Heart right ventricle (tissue), 16 donors: ENCODE measurements at regions not wholly inside any gene's neighbourhood (a gene's known extent, or its start where the extent isn't known, plus 50 kb on each side); places are given as distances from the start of the nearest gene placed in this dataset.

Experiments
- ATAC-seq, 8 donors: fragments of 200-7000 bp; cut with Tn5 transposase; one replicate each; pipeline ENCODE4 v1.9.1; 2020; ENCODE audit warnings: mild to moderate bottlenecking in 8 of 8, moderate library complexity in 8 of 8, moderate number of reproducible peaks in 1 of 8
- DNase-seq, 2 donors: peaks; one replicate each; pipeline ENCODE4 v3.0.0-alpha.2; 2020
- H3K27ac ChIP-seq, 10 donors: fragments of 200-600 bp; sonication (generic) in 2 of 10; one replicate each; pipeline versions ENCODE4 v1.5.0 to v1.8.0; 2020 to 2022; ENCODE audit warnings: mild to moderate bottlenecking in 3 of 10
- H3K27me3 ChIP-seq, 7 donors: fragments of 200-600 bp; one replicate each; pipeline ENCODE4 v1.8.0; 2021 to 2022; ENCODE audit warnings: mild to moderate bottlenecking in 2 of 7
- H3K36me3 ChIP-seq, 9 donors: fragments of 200-600 bp; sonication (generic) in 1 of 9; one replicate each; pipeline versions ENCODE4 v1.5.0 to v1.8.0; 2020 to 2022; ENCODE audit warnings: mild to moderate bottlenecking in 2 of 9
- H3K4me1 ChIP-seq, 9 donors: fragments of 200-600 bp; sonication (generic) in 1 of 9; one replicate each; pipeline versions ENCODE4 v1.5.0 to v1.8.0; 2020 to 2022; ENCODE audit warnings: mild to moderate bottlenecking in 4 of 9
- H3K4me3 ChIP-seq, 10 donors: fragments of 200-600 bp; sonication (generic) in 2 of 10; one replicate each; pipeline versions ENCODE4 v1.5.0 to v1.8.0; 2020 to 2022; ENCODE audit warnings: mild to moderate bottlenecking in 7 of 10, moderate library complexity in 2 of 10
- H3K9me3 ChIP-seq, 11 donors: fragments of 200-600 bp in 10 of 11; sonication (generic) in 2 of 11; one replicate each; pipeline versions ENCODE4 v1.5.0 to v1.8.0; 2013 to 2022; ENCODE audit warnings: mild to moderate bottlenecking in 2 of 11, control low read depth in 1 of 11, moderate library complexity in 1 of 11
- WGBS, 2 donors: extraction: QIAGEN DNeasy Blood & Tissue Kit; methylation state at CpG; one replicate each; pipeline ENCODE4 v1.1.7; 2013; ENCODE audit warnings: inconsistent platforms in 1 of 2; 5-methylcytosine and 5-hydroxymethylcytosine counted together
- intact Hi-C, 10 donors: fragments of 100-400 bp; cut with DNase I; formaldehyde crosslinking; loops; one replicate each; pipeline versions ENCODE4 v1.11.1 to v1.14.2; 2022
- TF ChIP-seq, protein P1 (sequence below), 9 donors: fragments of 200-600 bp; sonication (generic) in 2 of 9; IDR thresholded peaks; one replicate each; pipeline versions ENCODE4 v1.5.0 to v1.8.0; 2021 to 2022; ENCODE audit warnings: antibody characterized with exemption in 9 of 9, mild to moderate bottlenecking in 5 of 9, moderate library complexity in 1 of 9
- donor health status: Arrhythmogenic right ventricular cardiomyopathy.
- donor health status: ischemic (EF 13 %, LVEDD 7.1; RV severe dilation, severe dysfunction).
- donor health status: healthy with polysubstance abuse.
- donor health status: DM: no; HTN: yes; CAD: no.
- donor health status: DM: no; HTN: no; CAD: no.
- donor health status: ischemic (EF 25% LVEDD 6.9; RV normal size, moderate dysfunction).
- donor health status: ischemic (EF 25% LVEDD 5.7; RV mildly dilated, moderate dysfunction).
- donor health status: healthy.
- donor health status: DM: yes; HTN: yes; CAD: no.
- donor health status: Ischemic cardiomyopathy.
- donor health status: ischemic (EF 35%, LVEDD 5.7; RV mildly dilated, moderate dysfunction).
- donor health status: nonischemic (EF 11% LVEDD 7.7; RV severe dilation, severe dysfunction).
- donor health status: DM: yes; HTN: yes; CAD: no.
- donor health status: PGD.
- donor health status: ischemic (EF 29% LVEDD 5.4; RV normal size, mild dysfunction).
- donor health status: nonischemic (EF 23%, LVEDD 6.1; RV moderate dilation, normal function).

- ATAC-seq: no peak
- intact Hi-C loops: no loop called here
- Histone ChIP-seq H3K9me3 (peaks cover 0 to 26% (median 14%) of the 10 kb centered on the region in 11 donors), H3K4me3 (no peak overlapping the region), H3K36me3 (no peaks in the 10 kb centered on the region), H3K4me1 (peaks cover 0 to 14% (median 0%) of the 10 kb centered on the region in 9 donors), H3K27me3 (peaks cover 0 to 4% (median 0%) of the 10 kb centered on the region in 7 donors), H3K27ac (no peak overlapping the region)
- DNase-seq: no peak
- TF ChIP-seq, protein P1, sequence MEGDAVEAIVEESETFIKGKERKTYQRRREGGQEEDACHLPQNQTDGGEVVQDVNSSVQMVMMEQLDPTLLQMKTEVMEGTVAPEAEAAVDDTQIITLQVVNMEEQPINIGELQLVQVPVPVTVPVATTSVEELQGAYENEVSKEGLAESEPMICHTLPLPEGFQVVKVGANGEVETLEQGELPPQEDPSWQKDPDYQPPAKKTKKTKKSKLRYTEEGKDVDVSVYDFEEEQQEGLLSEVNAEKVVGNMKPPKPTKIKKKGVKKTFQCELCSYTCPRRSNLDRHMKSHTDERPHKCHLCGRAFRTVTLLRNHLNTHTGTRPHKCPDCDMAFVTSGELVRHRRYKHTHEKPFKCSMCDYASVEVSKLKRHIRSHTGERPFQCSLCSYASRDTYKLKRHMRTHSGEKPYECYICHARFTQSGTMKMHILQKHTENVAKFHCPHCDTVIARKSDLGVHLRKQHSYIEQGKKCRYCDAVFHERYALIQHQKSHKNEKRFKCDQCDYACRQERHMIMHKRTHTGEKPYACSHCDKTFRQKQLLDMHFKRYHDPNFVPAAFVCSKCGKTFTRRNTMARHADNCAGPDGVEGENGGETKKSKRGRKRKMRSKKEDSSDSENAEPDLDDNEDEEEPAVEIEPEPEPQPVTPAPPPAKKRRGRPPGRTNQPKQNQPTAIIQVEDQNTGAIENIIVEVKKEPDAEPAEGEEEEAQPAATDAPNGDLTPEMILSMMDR (IDR thresholded peaks at IDR 0.05): no peak
- WGBS, 2 donors: 83% methylated on average over 8 of the region's 8 CpGs
These were observed 90.9 kb upstream of the LINC01488 start for GRCh38 chr11:69390561-69390960.

DNA sequence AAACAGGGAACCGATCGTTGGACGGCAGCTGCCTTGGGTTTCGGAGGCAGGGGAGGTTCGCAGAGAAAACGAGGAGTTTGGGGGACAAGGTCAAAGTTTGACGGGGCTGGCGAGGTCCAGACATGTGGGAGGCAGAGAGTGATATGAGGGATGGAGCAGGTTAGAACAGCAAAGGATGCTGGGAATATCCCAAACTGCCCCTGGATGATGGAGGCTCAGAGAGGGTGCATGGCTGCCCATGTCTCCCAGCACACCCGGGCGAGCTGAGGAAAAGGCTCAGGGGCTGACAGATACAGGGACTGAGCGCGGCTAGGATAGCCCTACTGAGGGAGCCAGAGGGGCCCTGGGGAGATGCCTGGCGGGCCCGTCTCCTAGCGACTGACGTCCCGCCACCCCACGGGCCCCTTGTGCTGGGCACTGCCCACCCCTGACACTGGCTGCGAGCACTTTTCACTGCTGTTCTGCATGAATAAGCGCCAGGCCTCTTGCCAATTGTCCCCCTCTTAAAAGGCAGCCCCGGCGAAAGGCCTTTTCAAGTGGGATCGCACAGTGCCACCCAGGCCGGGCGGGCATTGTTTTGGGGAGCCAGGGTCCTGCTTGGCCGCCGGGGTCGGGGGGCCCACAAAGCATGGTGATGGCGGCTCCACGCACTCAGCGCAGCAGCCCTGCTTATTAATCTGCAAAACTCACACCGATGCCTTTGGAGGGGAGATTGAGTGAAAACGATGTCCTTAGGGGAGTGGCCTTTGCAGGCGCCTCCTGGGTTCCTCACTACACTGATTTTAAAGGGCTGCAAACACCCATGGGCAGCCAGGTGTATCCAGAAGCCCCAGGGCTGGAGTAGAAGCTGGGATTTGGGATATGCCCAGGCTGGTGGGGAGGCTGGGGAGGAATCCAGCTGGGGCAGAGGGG, 90.0 kb upstream of the LINC01488 start:
- TF ChIP-seq, protein P1 (IDR thresholded peaks at IDR 0.05): no peak
- WGBS, 2 donors: 93 to 95% methylated on average over 34 of the region's 34 CpGs
- intact Hi-C loops: no loop called here
- Histone ChIP-seq H3K36me3 (no peaks in the 10 kb centered on the region), H3K4me3 (no peak overlapping the region), H3K27me3 (peaks cover 0 to 4% (median 0%) of the 10 kb centered on the region in 7 donors), H3K4me1 (peaks cover 0 to 14% (median 0%) of the 10 kb centered on the region in 9 donors), H3K27ac (no peak overlapping the region), H3K9me3 (peaks cover 0 to 26% (median 14%) of the 10 kb centered on the region in 11 donors)
- DNase-seq (no peak), ATAC-seq (no peak)

- 88 to 89% methylated on average over 10 of the region's 10 CpGs for WGBS, 2 donors
- H3K4me3 ChIP-seq: no peak overlapping the region
- intact Hi-C loops: no loop called here
These were observed 89.3 kb upstream of the LINC01488 start for GRCh38 chr11:69392104-69392653.

DNA sequence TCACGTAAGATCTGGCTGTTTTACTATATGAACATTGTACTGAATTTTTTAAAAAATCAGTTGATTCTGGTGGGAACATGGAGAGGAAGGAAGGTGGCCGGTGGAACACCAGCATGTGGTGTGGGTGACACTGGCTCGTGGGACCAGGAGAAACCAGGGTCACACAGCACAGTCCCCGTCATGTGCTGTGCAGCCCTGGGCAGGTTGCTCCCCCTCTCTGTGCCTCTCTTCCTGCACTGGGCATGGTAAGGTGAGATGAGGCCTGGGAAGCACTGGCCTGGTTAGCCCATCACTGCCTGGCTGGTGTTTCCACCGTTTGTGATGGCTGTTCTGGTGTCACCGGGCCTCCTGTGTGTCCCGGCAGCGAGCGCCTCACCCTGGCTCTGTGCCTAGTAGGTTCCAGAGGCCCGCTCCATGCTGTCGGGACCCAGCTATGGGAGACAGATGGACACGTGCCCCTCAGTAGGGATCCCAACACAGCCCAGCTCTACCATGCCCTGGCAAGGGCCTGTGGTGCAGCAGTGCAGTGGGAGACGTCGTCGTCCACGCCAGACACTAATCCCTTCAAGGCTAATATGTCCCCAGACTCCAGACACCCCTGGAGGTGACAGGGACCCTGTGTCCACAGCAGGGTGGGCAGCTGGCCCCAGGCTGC, 88.2 kb upstream of the LINC01488 start:
- H3K4me3 ChIP-seq: no peak overlapping the region
- H3K9me3 ChIP-seq: peaks cover 0 to 15% (median 7%) of the 10 kb centered on the region in 11 donors
- TF ChIP-seq, protein P1 (IDR thresholded peaks at IDR 0.05): no peak
- H3K36me3 ChIP-seq: no peaks in the 10 kb centered on the region
- WGBS, 2 donors: 86 to 91% methylated on average over 16 of the region's 16 CpGs
- ATAC-seq (no peak), DNase-seq (no peak)
- intact Hi-C loops: no loop called here
- H3K27ac ChIP-seq: no peak overlapping the region
- peaks cover 0 to 4% (median 0%) of the 10 kb centered on the region in 7 donors for H3K27me3 ChIP-seq
- peaks cover 0 to 8% (median 0%) of the 10 kb centered on the region in 9 donors for H3K4me1 ChIP-seq

More at GRCh38 chr11:69392104-69392653, 89.3 kb upstream of the LINC01488 start:
- DNase-seq (no peak), ATAC-seq (no peak)
- peaks cover 0 to 4% (median 0%) of the 10 kb centered on the region in 7 donors for H3K27me3 ChIP-seq
- H3K9me3 ChIP-seq: peaks cover 0 to 26% (median 14%) of the 10 kb centered on the region in 11 donors
- no peaks in the 10 kb centered on the region for H3K36me3 ChIP-seq
- no peak overlapping the region for H3K27ac ChIP-seq
- H3K4me1 ChIP-seq: peaks cover 0 to 14% (median 0%) of the 10 kb centered on the region in 9 donors
- TF ChIP-seq, protein P1 (IDR thresholded peaks at IDR 0.05): no peak
